Ishikawa (cell line): ENCODE measurements at regions not wholly inside any gene's neighbourhood (a gene's known extent, or its start where the extent isn't known, plus 50 kb on each side); places are given as distances from the start of the nearest gene placed in this dataset.

Experiments
- FOXM1 ChIP-seq: IDR thresholded peaks from 2 replicates; pipeline ENCODE4 v1.6.1; 2012; ENCODE audit warnings: low read depth, borderline replicate concordance
- MAX ChIP-seq: IDR thresholded peaks from 2 replicates; pipeline ENCODE4 v1.6.1; 2012

DNA sequence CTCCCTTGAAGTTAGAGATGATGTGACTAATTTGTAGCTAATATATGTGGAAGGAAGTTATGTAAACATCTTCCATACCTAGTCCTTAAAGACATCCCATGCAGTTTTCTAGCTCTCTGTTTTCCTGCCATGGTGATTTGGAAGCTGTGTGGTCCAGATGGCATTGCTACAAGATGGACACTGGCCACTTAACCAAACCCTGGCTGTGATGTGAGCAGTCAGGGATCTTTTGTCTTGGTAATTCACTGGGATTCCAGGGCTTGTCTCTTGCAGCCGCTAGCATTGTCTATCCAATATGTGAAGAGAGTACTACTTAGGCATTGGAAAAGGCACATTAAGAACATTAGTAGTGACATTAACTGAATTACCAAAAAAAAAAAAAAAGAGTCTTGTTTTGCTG lies 139.9 kb upstream of the DOCK10 start:
- TF ChIP-seq FOXM1 (no peak), MAX (no peak)
